GM12878 (cell line): ENCODE measurements at regions not wholly inside any gene's neighbourhood (a gene's known extent, or its start where the extent isn't known, plus 50 kb on each side); places are given as distances from the start of the nearest gene placed in this dataset.

Source experiments
- ATAC-seq: fragments of 200-7000 bp; cut with Tn5 transposase; 3 replicates; pipeline ENCODE4 v1.9.1; 2020; ENCODE audit warnings: mild to moderate bottlenecking, moderate library complexity
- BruUV-seq: library from RNA; stranded (reverse); fragments of 400-500 nt; replicated peaks from 2 replicates; lab custom pipeline; 2021; lab: Mats Ljungman, UMichigan
- CTCF ChIA-PET: fragments of 300-600 bp; sonication (Branson Sonifier 250); formaldehyde crosslinking; extraction: SDS; loops from one replicate; lab custom pipeline; 2021; ENCODE audit warnings: inconsistent platforms; lab: Yijun Ruan, JAX
- POLR2A ChIA-PET: fragments of 350-600 bp; formaldehyde crosslinking; extraction: SDS; loops from one replicate; lab custom pipeline; 2021; ENCODE audit warnings: inconsistent platforms; lab: Charles Lee
- RAD21 ChIA-PET: fragments of 300-600 bp; sonication (Branson Sonifier 250); formaldehyde crosslinking; loops from one replicate; lab custom pipeline; 2023; ENCODE audit warnings: antibody characterized with exemption; ENCODE audit not compliant: unreplicated experiment; lab: Charles Lee
- SMC1A ChIA-PET: fragments of 300-600 bp; sonication (Branson Sonifier 250); formaldehyde crosslinking; loops from one replicate; lab custom pipeline; 2023; ENCODE audit not compliant: unreplicated experiment, uncharacterized antibody; lab: Charles Lee
- DNase-seq: peaks from one replicate; pipeline ENCODE4 v3.0.0-alpha.2; 2011; ENCODE audit warnings: low read depth, low spot score
- FAIRE-seq: peaks from 3 replicates; lab custom pipeline; 2011; peaks lifted over from hg19 to GRCh38; lab: Jason Lieb, UNC
- H2AFZ ChIP-seq: 2 replicates; pipeline ENCODE4 v1.6.0; 2011; ENCODE audit warnings: low read depth, low read length, control low read depth; ENCODE audit not compliant: control insufficient read depth
- H3K27ac ChIP-seq: 2 replicates; pipeline ENCODE4 v1.5.1; 2011; ENCODE audit warnings: control low read depth; ENCODE audit not compliant: control insufficient read depth, insufficient read depth
- H3K27me3 ChIP-seq, 2 experiments: replicated peaks in 1 of 2; 2 replicates each; pipeline versions ENCODE4 v1.6.0 to v1.6.1; 2011; ENCODE audit warnings: low read length in 1 of 2; ENCODE audit not compliant: control insufficient read depth in 2 of 2, insufficient read depth in 2 of 2
- H3K36me3 ChIP-seq, 2 experiments: 2 replicates each; pipeline ENCODE4 v1.5.1; 2011; ENCODE audit warnings: low read length in 1 of 2; ENCODE audit not compliant: control insufficient read depth in 2 of 2, insufficient read depth in 2 of 2
- H3K4me1 ChIP-seq: 2 replicates; pipeline ENCODE4 v1.6.1; 2011; ENCODE audit warnings: mild to moderate bottlenecking, low read length, moderate library complexity, mixed read lengths; ENCODE audit not compliant: control insufficient read depth, insufficient read depth
- H3K4me2 ChIP-seq: 2 replicates; pipeline ENCODE4 v1.6.0; 2011; ENCODE audit warnings: control low read depth; ENCODE audit not compliant: control insufficient read depth, insufficient read depth
- H3K4me3 ChIP-seq: fragments of 200-600 bp; sonication (generic); 2 replicates; pipeline ENCODE4 v1.5.1; 2016
- H3K79me2 ChIP-seq: 2 replicates; pipeline ENCODE4 v1.6.0; 2011; ENCODE audit warnings: low read length; ENCODE audit not compliant: control insufficient read depth, insufficient read depth
- H3K9ac ChIP-seq: 2 replicates; pipeline ENCODE4 v1.8.0; 2011; ENCODE audit warnings: low read length, control low read depth, mixed read lengths; ENCODE audit not compliant: control insufficient read depth, insufficient read depth
- H3K9me3 ChIP-seq: replicated peaks from 3 replicates; pipeline ENCODE4 v1.5.1; 2011; ENCODE audit warnings: mild to moderate bottlenecking, low read length; ENCODE audit not compliant: control insufficient read depth, insufficient read depth
- H4K20me1 ChIP-seq: 2 replicates; pipeline ENCODE4 v1.6.0; 2011; ENCODE audit not compliant: control insufficient read depth, insufficient read depth
- CHD2 ChIP-seq: IDR thresholded peaks from 2 replicates; pipeline ENCODE4 v1.6.1; 2011; ENCODE audit warnings: low read depth, low read length, improper control_type of control experiment, borderline replicate concordance
- CHD4 ChIP-seq: fragments of 200-600 bp; sonication (generic); IDR thresholded peaks from 2 replicates; pipeline ENCODE4 v1.6.1; 2016; ENCODE audit warnings: mild to moderate bottlenecking
- CREB1 ChIP-seq: IDR thresholded peaks from 2 replicates; pipeline ENCODE4 v1.6.1; 2012; ENCODE audit warnings: low read depth, mild to moderate bottlenecking, inconsistent platforms
- MYB ChIP-seq: fragments of 150-350 bp; IDR thresholded peaks from 2 replicates; pipeline ENCODE4 v1.6.1; 2014; ENCODE audit warnings: mild to moderate bottlenecking, low read depth, low read length, borderline replicate concordance
- SMAD1 ChIP-seq: fragments of 450-650 bp; IDR thresholded peaks from 2 replicates; pipeline ENCODE4 v1.6.1; 2018; ENCODE audit warnings: mild to moderate bottlenecking, low read depth; ENCODE audit not compliant: partially characterized antibody
- ZBED1 ChIP-seq: IDR thresholded peaks from 2 replicates; pipeline ENCODE4 v1.6.1; 2016; ENCODE audit warnings: borderline replicate concordance
- ZNF24 ChIP-seq: fragments of 450-650 bp; IDR thresholded peaks from 2 replicates; pipeline ENCODE4 v1.6.1; 2017; ENCODE audit warnings: antibody characterized with exemption, mild to moderate bottlenecking
- in situ Hi-C: fragments of 300-500 bp; cut with MboI; formaldehyde crosslinking; loops from 9 replicates; pipeline ENCODE4 v1.14.3; 2018; ENCODE audit warnings: mixed read lengths
- intact Hi-C: fragments of 100-400 bp; cut with micrococcal nuclease; formaldehyde crosslinking; loops from one replicate; pipeline ENCODE4 v1.14.2; 2022; ENCODE audit not compliant: unreplicated experiment
- TF ChIP-seq, protein P1 (sequence below): IDR thresholded peaks from 2 replicates; pipeline ENCODE4 v1.6.1; 2011; ENCODE audit warnings: borderline replicate concordance, low read depth, mild to moderate bottlenecking, moderate library complexity, mixed read lengths, low read length; ENCODE audit not compliant: insufficient read depth; ENCODE audit errors: extremely low read length
- TF ChIP-seq, protein P2 (sequence below): IDR thresholded peaks from 2 replicates; pipeline ENCODE4 v1.6.1; 2012; ENCODE audit warnings: low read depth, low read length, improper control_type of control experiment
- TF ChIP-seq, protein P3 (sequence below): fragments of 450-650 bp; formaldehyde crosslinking; IDR thresholded peaks from 2 replicates; pipeline ENCODE4 v1.5.0; 2022; ENCODE audit warnings: mild to moderate bottlenecking, missing genetic modification characterization
- TF ChIP-seq, protein P4 (sequence below): fragments of 450-650 bp; IDR thresholded peaks from 2 replicates; pipeline ENCODE4 v1.6.1; 2018; ENCODE audit warnings: mild to moderate bottlenecking, low read depth, moderate library complexity; ENCODE audit not compliant: partially characterized antibody

DNA sequence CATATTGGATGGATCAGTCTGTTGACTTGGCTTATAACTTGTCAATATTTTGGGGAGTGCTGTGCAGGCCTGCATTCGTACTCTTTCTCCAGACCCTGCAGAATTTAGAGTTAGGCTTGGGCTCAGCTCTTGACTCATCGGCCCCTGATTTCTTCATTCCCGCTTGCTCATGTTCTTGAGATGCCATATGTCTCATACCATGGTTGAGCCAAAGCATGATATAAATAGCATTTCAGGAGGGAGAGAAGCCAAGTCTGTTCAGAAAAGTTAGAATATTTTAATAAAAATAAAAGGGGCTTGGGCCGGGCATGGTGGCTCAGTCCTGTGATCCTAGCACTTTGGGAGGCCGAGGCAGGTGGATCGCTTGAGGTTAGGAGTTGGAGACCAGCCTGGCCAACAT is 898.1 kb downstream of the TYW1 start (continued):
- TF ChIP-seq, protein P1, sequence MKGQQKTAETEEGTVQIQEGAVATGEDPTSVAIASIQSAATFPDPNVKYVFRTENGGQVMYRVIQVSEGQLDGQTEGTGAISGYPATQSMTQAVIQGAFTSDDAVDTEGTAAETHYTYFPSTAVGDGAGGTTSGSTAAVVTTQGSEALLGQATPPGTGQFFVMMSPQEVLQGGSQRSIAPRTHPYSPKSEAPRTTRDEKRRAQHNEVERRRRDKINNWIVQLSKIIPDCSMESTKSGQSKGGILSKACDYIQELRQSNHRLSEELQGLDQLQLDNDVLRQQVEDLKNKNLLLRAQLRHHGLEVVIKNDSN: no peak
- TF ChIP-seq, protein P2, sequence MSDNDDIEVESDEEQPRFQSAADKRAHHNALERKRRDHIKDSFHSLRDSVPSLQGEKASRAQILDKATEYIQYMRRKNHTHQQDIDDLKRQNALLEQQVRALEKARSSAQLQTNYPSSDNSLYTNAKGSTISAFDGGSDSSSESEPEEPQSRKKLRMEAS: no peak

DNA sequence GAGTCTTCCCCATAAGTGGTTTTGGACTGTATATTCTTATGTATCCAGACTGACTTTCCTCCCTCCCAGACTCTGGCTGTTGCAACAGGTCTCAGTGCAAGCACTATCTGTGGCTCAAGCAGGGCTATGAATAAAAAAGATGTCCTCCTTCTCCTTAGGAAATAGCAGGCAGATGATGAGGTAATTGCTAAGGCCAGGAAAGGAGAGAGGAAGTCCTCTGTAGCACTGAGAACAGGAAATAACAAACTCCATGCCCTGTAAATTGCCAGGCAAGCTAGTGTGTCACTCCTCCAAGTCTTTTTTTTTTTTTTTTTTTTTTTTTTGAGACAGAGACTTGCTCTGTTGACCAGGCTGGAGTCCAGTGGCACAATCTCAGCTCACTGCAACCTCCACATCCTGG is 900.1 kb downstream of the TYW1 start:
- intact Hi-C loops: no loop called here
- TF ChIP-seq ZNF24: no peak
- TF ChIP-seq, protein P3, sequence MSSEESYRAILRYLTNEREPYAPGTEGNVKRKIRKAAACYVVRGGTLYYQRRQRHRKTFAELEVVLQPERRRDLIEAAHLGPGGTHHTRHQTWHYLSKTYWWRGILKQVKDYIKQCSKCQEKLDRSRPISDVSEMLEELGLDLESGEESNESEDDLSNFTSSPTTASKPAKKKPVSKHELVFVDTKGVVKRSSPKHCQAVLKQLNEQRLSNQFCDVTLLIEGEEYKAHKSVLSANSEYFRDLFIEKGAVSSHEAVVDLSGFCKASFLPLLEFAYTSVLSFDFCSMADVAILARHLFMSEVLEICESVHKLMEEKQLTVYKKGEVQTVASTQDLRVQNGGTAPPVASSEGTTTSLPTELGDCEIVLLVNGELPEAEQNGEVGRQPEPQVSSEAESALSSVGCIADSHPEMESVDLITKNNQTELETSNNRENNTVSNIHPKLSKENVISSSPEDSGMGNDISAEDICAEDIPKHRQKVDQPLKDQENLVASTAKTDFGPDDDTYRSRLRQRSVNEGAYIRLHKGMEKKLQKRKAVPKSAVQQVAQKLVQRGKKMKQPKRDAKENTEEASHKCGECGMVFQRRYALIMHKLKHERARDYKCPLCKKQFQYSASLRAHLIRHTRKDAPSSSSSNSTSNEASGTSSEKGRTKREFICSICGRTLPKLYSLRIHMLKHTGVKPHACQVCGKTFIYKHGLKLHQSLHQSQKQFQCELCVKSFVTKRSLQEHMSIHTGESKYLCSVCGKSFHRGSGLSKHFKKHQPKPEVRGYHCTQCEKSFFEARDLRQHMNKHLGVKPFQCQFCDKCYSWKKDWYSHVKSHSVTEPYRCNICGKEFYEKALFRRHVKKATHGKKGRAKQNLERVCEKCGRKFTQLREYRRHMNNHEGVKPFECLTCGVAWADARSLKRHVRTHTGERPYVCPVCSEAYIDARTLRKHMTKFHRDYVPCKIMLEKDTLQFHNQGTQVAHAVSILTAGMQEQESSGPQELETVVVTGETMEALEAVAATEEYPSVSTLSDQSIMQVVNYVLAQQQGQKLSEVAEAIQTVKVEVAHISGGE (CRISPR knock-in tag): no peak
- no peak for TF ChIP-seq MYB
- no peak for TF ChIP-seq SMAD1
- TF ChIP-seq ZBED1: no peak
- no peak for TF ChIP-seq CREB1
- TF ChIP-seq, protein P4, sequence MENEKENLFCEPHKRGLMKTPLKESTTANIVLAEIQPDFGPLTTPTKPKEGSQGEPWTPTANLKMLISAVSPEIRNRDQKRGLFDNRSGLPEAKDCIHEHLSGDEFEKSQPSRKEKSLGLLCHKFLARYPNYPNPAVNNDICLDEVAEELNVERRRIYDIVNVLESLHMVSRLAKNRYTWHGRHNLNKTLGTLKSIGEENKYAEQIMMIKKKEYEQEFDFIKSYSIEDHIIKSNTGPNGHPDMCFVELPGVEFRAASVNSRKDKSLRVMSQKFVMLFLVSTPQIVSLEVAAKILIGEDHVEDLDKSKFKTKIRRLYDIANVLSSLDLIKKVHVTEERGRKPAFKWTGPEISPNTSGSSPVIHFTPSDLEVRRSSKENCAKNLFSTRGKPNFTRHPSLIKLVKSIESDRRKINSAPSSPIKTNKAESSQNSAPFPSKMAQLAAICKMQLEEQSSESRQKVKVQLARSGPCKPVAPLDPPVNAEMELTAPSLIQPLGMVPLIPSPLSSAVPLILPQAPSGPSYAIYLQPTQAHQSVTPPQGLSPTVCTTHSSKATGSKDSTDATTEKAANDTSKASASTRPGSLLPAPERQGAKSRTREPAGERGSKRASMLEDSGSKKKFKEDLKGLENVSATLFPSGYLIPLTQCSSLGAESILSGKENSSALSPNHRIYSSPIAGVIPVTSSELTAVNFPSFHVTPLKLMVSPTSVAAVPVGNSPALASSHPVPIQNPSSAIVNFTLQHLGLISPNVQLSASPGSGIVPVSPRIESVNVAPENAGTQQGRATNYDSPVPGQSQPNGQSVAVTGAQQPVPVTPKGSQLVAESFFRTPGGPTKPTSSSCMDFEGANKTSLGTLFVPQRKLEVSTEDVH: no peak
- no peak for TF ChIP-seq CHD4
- no peak for TF ChIP-seq CHD2
- FAIRE-seq (no peak), ATAC-seq (no peak), DNase-seq (no peak)
- BruUV-seq: no TSS peak
- ChIA-PET SMC1A (no interaction called here), RAD21 (no interaction called here), POLR2A (no interaction called here), CTCF (interaction anchor here (0.6 kb wide), 1 partner anchor 337 kb away, joined by 3 read pairs; no protein-coding TSS in a partner anchor)
- no peaks in the 10 kb centered on the region for H3K4me1 ChIP-seq
- no peak overlapping the region for H2AFZ ChIP-seq
- H4K20me1 ChIP-seq: no peaks in the 10 kb centered on the region
- H3K9ac ChIP-seq: no peak overlapping the region
- H3K79me2 ChIP-seq: no peaks in the 10 kb centered on the region
- in situ Hi-C loops: no loop called here
- no peaks in the 10 kb centered on the region for H3K36me3 ChIP-seq
- H3K4me3 ChIP-seq: no peak overlapping the region
- H3K27me3 ChIP-seq: no peaks in the 10 kb centered on the region
- no peak overlapping the region for H3K27ac ChIP-seq
- no peak overlapping the region for H3K4me2 ChIP-seq
- H3K9me3 ChIP-seq: no peaks in the 10 kb centered on the region
